HCEC 1CT (cell line): ENCODE measurements at regions not wholly inside any gene's neighbourhood (a gene's known extent, or its start where the extent isn't known, plus 50 kb on each side); places are given as distances from the start of the nearest gene placed in this dataset.
"Not testable (repeated sequence)": the region's sequence is repeated elsewhere in the genome, so short reads cannot be mapped to it uniquely, and the experiment has no call there.

ENCODE experiments used
- DNase-seq: peaks from one replicate; pipeline ENCODE4 v3.0.0-alpha.2; 2017

- DNase-seq = no peak
These were observed 191.5 kb upstream of the AJAP1 start for GRCh38 chr1:4462831-4463484.

GRCh38 chr1:4463631-4464030 lies 190.8 kb upstream of the AJAP1 start:
- DNase-seq = no peak

GRCh38 chr1:4464478-4464877 lies 189.9 kb upstream of the AJAP1 start:
- DNase-seq = no peak

- no peak for DNase-seq
These were observed 187.2 kb upstream of the AJAP1 start for GRCh38 chr1:4467241-4467640.

- no peak for DNase-seq
These were observed 186.0 kb upstream of the AJAP1 start for GRCh38 chr1:4468386-4468785.

GRCh38 chr1:4468804-4469514 lies 185.4 kb upstream of the AJAP1 start:
- DNase-seq = no peak

GRCh38 chr1:4476394-4476793 lies 178.0 kb upstream of the AJAP1 start:
- no peak for DNase-seq

GRCh38 chr1:4481451-4481850 lies 173.0 kb upstream of the AJAP1 start:
- no peak for DNase-seq

- DNase-seq = no peak
These were observed 171.9 kb upstream of the AJAP1 start for GRCh38 chr1:4482526-4482925.

- no peak for DNase-seq
These were observed 171.3 kb upstream of the AJAP1 start for GRCh38 chr1:4483021-4483625.

- no peak for DNase-seq
These were observed 169.0 kb upstream of the AJAP1 start for GRCh38 chr1:4485398-4485797.

- no peak for DNase-seq
These were observed 168.5 kb upstream of the AJAP1 start for GRCh38 chr1:4485878-4486277.

GRCh38 chr1:4486408-4487120 lies 167.8 kb upstream of the AJAP1 start:
- no peak for DNase-seq

GRCh38 chr1:4488018-4488417 lies 166.4 kb upstream of the AJAP1 start:
- DNase-seq = no peak

- no peak for DNase-seq
These were observed 164.9 kb upstream of the AJAP1 start for GRCh38 chr1:4489486-4489885.

- DNase-seq = not testable (repeated sequence)
These were observed 164.4 kb upstream of the AJAP1 start for GRCh38 chr1:4489992-4490391.

GRCh38 chr1:4494027-4494426 lies 160.4 kb upstream of the AJAP1 start:
- DNase-seq = no peak

GRCh38 chr1:4494558-4494957 lies 159.9 kb upstream of the AJAP1 start:
- DNase-seq = no peak

- DNase-seq = no peak
These were observed 158.6 kb upstream of the AJAP1 start for GRCh38 chr1:4495809-4496208.

- DNase-seq = no peak
These were observed 154.0 kb upstream of the AJAP1 start for GRCh38 chr1:4500441-4500840.

GRCh38 chr1:4506591-4506990 lies 147.8 kb upstream of the AJAP1 start:
- DNase-seq = no peak

GRCh38 chr1:4509206-4509605 lies 145.2 kb upstream of the AJAP1 start:
- no peak for DNase-seq

GRCh38 chr1:4510276-4510691 lies 144.1 kb upstream of the AJAP1 start:
- DNase-seq = no peak

- no peak for DNase-seq
These were observed 143.0 kb upstream of the AJAP1 start for GRCh38 chr1:4511374-4511773.
